HG03342 (cell line): ENCODE measurements at regions not wholly inside any gene's neighbourhood (a gene's known extent, or its start where the extent isn't known, plus 50 kb on each side); places are given as distances from the start of the nearest gene placed in this dataset.
"Not testable (repeated sequence)": the region's sequence is repeated elsewhere in the genome, so short reads cannot be mapped to it uniquely, and the experiment has no call there.

ENCODE experiments used
- ATAC-seq: cut with Tn5 transposase; IDR thresholded peaks from one replicate; pipeline ENCODE4 v1.9.1; 2021; ENCODE audit warnings: mild to moderate bottlenecking, moderate library complexity; ENCODE audit not compliant: unreplicated experiment

DNA sequence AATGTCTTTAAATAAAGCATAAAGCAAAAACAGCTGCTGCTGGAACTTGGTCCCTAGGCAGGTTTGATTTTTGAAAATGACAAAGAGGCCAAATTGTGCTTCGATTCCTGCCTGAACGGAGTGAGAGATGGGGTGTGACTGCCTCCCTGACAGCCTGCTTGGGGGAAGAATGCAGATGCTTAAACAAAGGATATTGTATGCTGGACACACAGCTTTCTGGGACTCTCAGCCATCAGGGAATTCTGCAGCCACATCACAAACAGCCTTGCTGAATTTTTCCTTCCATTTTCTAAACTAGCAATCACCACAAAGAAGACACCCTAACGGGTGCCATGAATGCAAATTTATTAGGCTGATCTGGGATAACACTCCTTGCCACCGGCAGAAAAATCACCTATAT lies 83.9 kb upstream of the CPEB2 start:
- ATAC-seq = no peak

DNA sequence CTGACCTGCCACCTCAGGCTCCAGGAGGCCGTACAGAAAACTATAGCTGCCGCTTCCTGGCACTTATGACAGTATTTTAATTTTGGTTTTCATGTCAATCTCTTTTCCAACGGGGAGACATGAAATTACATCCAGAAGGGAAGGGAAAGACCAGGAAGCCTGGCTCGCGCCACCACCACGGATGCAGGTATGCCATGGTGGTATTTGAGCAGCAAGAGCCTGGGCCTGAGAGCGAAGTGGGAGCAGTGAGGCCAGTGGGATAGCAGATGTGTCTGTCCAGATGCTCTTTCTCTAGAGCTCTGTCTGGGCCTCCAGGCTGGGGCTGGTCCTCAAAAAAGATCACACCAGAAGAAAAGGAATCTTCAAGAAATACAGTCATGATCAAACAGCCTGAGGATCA lies 82.5 kb upstream of the CPEB2 start:
- no peak for ATAC-seq

- ATAC-seq = no peak
Observed at GRCh38 chr4:14920237-14920636, 82.0 kb upstream of the CPEB2 start.

- ATAC-seq = no peak
Observed at GRCh38 chr4:14920759-14921320, 81.4 kb upstream of the CPEB2 start.

- ATAC-seq = not testable (repeated sequence)
Observed at GRCh38 chr4:14921781-14922180, 80.5 kb upstream of the CPEB2 start.

- no peak for ATAC-seq
Observed at GRCh38 chr4:14924076-14924811, 78.0 kb upstream of the CPEB2 start.

DNA sequence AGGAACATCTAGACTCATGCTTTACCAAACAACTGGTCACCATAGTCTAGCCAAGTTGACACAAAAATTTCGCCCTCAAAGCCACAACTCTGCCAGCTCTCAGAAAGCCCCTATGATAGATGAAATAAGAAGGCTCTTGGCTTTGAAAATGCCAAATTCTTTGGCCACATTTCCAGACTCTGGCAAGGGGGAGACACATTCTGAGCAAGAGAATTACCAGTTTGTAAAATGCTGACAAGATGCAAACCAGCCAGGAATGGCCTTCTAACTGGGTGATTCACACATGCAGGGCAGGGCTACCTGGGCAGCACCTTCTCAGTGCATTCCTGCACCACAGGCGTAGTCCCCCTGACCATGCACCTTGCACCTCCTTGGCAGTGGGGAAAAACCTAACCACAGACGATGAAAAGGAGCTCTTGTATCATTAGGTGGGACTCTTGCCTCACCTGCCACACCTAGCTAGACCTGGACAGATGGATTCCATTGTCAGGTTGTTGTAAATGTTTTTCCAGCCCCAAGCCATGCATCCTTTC lies 77.4 kb upstream of the CPEB2 start:
- ATAC-seq = no peak

- no peak for ATAC-seq
Observed at GRCh38 chr4:14925471-14925870, 76.8 kb upstream of the CPEB2 start.

GRCh38 chr4:14926368-14926767 lies 75.9 kb upstream of the CPEB2 start:
- no peak for ATAC-seq

- ATAC-seq = no peak
Observed at GRCh38 chr4:14928035-14928434, 74.2 kb upstream of the CPEB2 start.

DNA sequence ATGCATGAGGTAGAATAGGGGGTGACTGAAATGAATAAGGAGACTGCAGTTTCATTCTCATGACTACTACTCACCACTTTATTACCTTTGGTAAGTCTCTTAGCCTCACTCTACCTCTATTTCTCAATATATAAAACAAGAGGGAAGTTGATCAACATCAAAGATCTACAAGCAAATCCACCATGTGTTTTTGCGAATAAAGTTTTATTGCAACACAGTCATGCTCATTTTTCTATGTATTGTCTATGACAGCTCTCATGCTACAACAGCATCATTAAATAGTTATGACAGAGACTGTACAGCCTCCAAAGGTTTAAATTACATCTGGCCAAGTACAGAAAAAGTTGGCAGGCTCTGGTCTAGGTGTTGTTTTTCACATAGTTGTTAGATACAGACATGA lies 72.6 kb upstream of the CPEB2 start:
- ATAC-seq = no peak

DNA sequence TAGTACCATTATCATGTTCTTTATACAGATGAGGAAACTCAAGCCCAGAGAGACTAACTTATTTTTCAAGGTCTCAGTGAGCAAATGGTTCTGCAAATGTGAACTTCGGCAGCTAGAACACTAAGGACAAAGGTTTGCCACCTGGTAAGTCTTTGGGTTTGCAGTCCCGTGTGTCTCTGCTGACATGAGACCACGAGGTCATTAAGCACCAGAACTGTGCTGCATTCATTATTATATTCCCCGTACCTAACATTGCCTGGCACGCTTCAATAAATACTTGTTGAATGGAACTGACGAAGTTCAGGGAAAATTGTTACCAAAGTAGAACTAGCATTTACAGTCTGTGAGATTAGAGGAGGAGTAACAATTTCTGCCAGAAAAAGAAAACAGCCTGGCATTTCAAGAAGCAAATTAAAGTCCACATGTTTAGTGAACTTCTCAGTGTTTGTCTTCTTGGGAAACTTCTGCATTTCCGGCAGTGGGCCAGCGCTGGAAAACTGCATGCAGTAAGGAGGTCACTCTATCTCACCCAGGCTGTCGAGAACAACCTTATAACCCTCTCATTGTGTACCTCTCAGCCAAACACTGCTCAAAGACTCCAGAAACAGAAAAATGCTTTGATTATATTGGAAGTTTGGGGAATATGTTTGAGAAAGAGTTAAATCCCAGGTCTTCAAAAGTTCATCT lies 67.4 kb upstream of the CPEB2 start:
- ATAC-seq = no peak

GRCh38 chr4:14943749-14944148 lies 58.5 kb upstream of the CPEB2 start:
- no peak for ATAC-seq

GRCh38 chr4:14952352-14952751 lies 49.9 kb upstream of the CPEB2 start:
- no peak for ATAC-seq
